ENCODE measurements at regions not wholly inside any gene's neighbourhood (a gene's known extent, or its start where the extent isn't known, plus 50 kb on each side); places are given as distances from the start of the nearest gene placed in this dataset.
"Not testable (repeated sequence)": the region's sequence is repeated elsewhere in the genome, so short reads cannot be mapped to it uniquely, and the experiment has no call there.

- DNase-seq: no peak
These were observed 646.1 kb downstream of the RAPGEF2 start for GRCh38 chr4:159748834-159749444.

DNA sequence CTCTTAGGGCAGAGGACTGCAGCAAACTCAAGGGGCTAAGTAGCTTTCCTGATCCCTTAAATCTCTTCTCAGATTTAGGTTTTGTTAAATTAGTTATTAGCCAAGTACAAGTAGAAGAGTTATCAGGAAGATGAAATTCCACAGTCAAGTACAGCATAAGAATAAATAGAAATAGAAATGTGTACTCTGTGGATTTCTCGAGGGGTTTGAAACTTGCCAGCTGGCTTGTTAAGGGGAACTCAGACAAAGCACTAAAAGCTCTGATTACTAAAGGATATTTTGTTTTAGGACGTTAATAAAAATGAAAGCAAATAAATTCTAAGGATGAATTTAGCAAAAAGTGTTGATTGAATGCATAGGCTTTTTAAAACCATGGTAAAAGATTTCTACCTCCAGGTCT lies 654.6 kb downstream of the RAPGEF2 start:
- no peak for DNase-seq

DNA sequence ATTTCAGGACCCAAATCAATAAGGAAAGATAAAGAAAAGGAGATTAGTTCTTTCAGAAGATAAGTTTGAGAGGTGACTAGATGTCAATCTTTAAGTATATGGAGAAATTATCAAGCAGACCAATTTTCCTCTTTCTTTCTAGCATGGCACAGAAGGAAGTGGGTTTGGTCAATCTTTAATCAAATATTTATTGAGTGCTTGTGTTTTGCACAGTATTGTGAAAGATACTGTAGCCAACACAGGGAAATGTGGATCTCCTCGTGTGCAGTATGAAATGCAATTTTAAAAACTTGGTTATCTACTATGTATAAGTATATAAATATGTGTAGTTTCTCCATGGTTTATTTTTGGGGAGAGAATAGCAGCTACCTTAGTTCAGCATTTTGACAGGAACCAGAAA lies 655.2 kb downstream of the RAPGEF2 start:
- no peak for DNase-seq

GRCh38 chr4:159762672-159763071 lies 659.8 kb downstream of the RAPGEF2 start:
- no peak for DNase-seq

GRCh38 chr4:159764343-159764952 lies 661.6 kb downstream of the RAPGEF2 start:
- DNase-seq: peak; percentile 1 to 55

GRCh38 chr4:159765382-159765781 lies 662.5 kb downstream of the RAPGEF2 start:
- DNase-seq: no peak

- no peak for DNase-seq
These were observed 663.4 kb downstream of the RAPGEF2 start for GRCh38 chr4:159766241-159766640.

DNA sequence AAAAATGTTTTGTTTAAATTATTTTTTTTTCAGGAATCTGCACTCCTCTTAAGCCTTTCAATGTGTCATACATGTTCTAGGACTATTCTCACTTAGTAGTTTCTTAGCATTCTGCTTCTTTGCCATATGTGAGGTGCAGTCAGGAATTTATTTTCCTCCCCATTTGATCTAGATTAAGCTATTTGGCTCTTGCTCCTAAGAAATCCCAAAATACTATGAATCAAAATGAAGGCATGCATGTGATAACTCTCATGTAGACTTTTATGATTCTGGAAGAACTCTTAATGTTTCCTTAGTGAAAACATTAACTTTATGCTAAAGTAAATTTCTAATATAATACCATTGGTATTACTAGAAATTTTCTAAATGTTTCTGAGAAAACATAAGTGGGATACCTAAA lies 664.5 kb downstream of the RAPGEF2 start:
- DNase-seq: no peak

DNA sequence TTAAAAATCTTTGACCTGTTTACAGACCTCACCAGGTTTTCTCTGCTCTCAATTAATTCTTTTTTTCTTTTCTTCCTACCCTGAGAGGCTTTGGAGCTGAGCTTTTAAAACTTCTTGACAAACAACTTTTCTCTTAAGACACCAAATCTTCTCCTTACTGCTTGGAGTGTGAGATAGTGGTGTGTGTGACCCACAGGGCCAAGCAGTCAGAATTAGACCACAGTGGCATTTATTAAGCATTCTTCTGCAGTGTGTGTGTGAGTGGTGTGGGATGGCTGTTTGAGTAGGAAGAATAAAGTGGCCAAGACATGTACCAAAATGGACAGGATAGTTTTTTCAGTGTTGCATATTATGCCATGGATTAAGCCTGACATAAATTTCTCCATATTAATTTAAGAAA lies 665.1 kb downstream of the RAPGEF2 start:
- DNase-seq: no peak

DNA sequence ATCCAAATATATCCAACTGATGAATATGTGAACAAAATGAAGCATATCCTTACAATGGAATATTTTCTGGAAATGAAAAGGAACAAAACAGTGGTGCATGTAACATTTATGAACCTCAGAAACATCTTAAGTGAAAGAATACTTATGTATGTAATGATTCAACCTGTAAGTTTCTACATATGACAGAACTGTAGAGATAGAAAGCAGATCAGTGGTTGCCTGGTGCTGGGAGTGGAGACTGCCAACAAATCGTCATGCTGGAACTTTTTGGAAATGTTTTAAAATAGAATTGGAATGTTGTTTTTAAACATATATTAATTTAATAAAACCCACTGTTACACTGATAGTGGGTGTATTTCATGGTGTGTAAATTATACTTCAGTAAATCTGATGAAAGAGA lies 667.5 kb downstream of the RAPGEF2 start:
- DNase-seq: no peak

DNA sequence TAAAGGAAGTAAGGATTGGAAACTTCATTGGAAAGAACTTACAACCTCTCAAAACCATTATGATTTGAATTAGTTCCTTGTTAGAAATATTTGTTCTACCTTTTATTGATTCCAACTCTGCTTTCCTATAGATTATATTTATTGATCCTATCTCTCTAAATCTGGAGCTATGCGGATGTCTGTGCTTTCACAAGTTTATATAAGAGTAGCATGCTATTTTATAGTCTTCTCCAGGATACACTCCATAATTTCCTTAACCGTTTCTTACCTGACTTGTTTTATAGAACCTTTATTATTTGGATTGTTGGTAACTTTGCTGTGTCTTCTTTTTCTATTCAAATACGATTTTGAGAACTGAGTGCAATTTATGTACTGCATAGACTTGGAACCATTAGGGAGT lies 668.1 kb downstream of the RAPGEF2 start:
- DNase-seq: no peak

GRCh38 chr4:159776961-159777360 lies 674.1 kb downstream of the RAPGEF2 start:
- DNase-seq: no peak

GRCh38 chr4:159777689-159778088 lies 674.8 kb downstream of the RAPGEF2 start:
- DNase-seq: no peak

- DNase-seq: no peak
These were observed 675.4 kb downstream of the RAPGEF2 start for GRCh38 chr4:159778298-159778697.

GRCh38 chr4:159779716-159780115 lies 676.8 kb downstream of the RAPGEF2 start:
- DNase-seq: no peak

DNA sequence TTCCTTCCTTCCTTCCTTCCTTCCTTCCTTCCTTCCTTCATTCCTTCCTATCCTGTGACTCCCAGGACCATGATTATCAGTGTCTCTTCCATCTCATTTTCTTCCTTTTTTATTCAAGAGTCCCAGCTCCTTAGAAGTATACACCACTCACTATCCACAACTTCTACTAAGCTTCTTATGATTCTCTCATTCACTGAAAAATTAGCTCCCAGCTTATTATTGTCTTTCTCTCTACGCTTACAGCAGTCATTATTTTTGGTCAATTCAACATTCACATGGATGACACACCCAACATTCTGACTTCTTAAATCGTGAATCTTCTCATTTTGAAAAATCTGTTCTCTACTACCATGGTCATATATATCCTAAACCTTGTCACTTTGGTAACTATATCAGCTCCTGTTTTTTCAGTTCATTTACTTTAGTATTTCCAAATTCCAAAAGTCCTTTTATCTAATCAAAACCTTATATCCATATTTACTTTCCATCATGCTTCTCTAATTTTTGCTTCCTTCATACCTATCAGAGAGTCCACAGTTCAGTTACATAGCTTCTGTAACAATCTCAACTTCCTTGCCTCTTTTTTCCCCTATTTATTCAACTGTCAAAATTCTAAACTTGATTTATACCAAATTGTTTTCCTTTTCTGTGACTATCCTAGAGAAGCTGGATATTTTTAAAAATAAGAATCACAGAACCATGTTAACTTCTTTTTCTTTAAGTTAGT lies 677.5 kb downstream of the RAPGEF2 start:
- DNase-seq: no peak

GRCh38 chr4:159787901-159788300 lies 685.0 kb downstream of the RAPGEF2 start:
- DNase-seq: no peak

- no peak for DNase-seq
These were observed 688.5 kb downstream of the RAPGEF2 start for GRCh38 chr4:159791334-159791733.

DNA sequence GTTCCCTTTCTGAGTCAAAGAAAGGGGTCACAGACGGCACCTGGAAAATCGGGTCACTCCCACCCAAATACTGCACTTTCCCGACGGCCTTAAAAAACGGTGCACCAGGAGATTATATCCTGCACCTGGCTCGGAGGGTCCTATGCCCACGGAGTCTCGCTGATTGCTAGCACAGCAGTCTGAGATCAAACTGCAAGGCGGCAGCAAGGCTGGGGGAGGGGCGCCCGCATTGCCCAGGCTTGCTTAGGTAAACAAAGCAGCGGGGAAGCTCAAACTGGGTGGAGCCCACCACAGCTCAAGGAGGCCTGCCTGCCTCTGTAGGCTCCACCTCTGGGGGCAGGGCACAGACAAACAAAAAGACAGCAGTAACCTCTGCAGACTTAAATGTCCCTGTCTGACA lies 701.7 kb downstream of the RAPGEF2 start:
- not testable (repeated sequence) for DNase-seq

GRCh38 chr4:159823743-159824142 lies 720.9 kb downstream of the RAPGEF2 start:
- no peak for DNase-seq

GRCh38 chr4:159828687-159829086 lies 725.8 kb downstream of the RAPGEF2 start:
- no peak for DNase-seq

GRCh38 chr4:159829184-159829583 lies 726.3 kb downstream of the RAPGEF2 start:
- DNase-seq: no peak

- DNase-seq: peak in 1 of 2 donors; percentile 0
These were observed 734.2 kb downstream of the RAPGEF2 start for GRCh38 chr4:159837071-159837470.

GRCh38 chr4:159855731-159856130 lies 752.9 kb downstream of the RAPGEF2 start:
- no peak for DNase-seq

All from hippocampal formation (tissue), 2 donors.